HFFc6 (cell line): ENCODE measurements at regions not wholly inside any gene's neighbourhood (a gene's known extent, or its start where the extent isn't known, plus 50 kb on each side); places are given as distances from the start of the nearest gene placed in this dataset.
"Not testable (repeated sequence)": the region's sequence is repeated elsewhere in the genome, so short reads cannot be mapped to it uniquely, and the experiment has no call there.

Source experiments
- DNase-seq: peaks from one replicate; pipeline ENCODE4 v3.0.0-alpha.2; 2018
- H3K27ac Mint-ChIP-seq: 2 replicates; pipeline ENCODE4 v1.8.0; 2020; ENCODE audit warnings: mild to moderate bottlenecking, mixed read lengths
- H3K27me3 Mint-ChIP-seq: 2 replicates; pipeline ENCODE4 v1.8.0; 2021; ENCODE audit warnings: mild to moderate bottlenecking, moderate library complexity, mixed read lengths; ENCODE audit not compliant: insufficient read depth
- H3K36me3 Mint-ChIP-seq: 2 replicates; pipeline ENCODE4 v1.8.0; 2021; ENCODE audit warnings: low read depth, mixed read lengths
- H3K4me1 Mint-ChIP-seq: 2 replicates; pipeline ENCODE4 v1.8.0; 2020; ENCODE audit warnings: low read depth, mixed read lengths
- H3K4me3 Mint-ChIP-seq: 2 replicates; pipeline ENCODE4 v1.8.0; 2020; ENCODE audit warnings: mild to moderate bottlenecking, moderate library complexity, mixed read lengths
- H3K9me3 Mint-ChIP-seq: 2 replicates; pipeline ENCODE4 v1.8.0; 2020; ENCODE audit warnings: mild to moderate bottlenecking, mixed read lengths
- TF ChIP-seq, protein P1 (sequence below): fragments of 200-600 bp; sonication (generic); IDR thresholded peaks from 2 replicates; pipeline ENCODE4 v1.5.0; 2021; ENCODE audit warnings: antibody characterized with exemption, mild to moderate bottlenecking

DNA sequence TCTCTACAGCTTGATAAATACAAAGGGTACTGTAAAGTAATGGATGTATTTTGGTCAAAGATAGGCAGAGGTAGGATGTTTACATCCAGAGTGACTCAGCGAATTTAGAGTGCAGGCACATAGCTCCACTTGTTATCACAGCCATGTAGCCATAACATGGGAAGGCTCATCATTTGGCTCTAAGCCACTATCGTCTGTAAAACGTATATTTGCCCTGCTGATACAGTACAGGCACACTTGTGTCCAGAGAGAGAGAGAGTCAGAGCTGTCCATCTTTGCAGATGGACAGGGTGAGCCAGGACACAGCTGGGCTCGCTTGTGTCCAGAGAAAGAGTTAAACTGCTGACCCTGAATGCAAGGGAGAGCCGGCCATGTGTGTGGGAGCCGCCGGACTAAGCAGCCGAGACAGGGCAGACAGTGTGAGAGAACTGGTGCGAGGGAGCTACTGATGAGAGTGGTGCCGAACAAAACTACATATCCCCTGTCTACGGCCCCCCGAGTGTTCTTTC lies 619.0 kb downstream of the DOK5 start:
- H3K4me3 Mint-ChIP-seq: no peak overlapping the region
- peaks cover under 1% of the 10 kb centered on the region; the same call in 1 of the 2 replicates for H3K36me3 Mint-ChIP-seq
- peaks cover 45% of the 10 kb centered on the region for H3K9me3 Mint-ChIP-seq
- TF ChIP-seq, protein P1, sequence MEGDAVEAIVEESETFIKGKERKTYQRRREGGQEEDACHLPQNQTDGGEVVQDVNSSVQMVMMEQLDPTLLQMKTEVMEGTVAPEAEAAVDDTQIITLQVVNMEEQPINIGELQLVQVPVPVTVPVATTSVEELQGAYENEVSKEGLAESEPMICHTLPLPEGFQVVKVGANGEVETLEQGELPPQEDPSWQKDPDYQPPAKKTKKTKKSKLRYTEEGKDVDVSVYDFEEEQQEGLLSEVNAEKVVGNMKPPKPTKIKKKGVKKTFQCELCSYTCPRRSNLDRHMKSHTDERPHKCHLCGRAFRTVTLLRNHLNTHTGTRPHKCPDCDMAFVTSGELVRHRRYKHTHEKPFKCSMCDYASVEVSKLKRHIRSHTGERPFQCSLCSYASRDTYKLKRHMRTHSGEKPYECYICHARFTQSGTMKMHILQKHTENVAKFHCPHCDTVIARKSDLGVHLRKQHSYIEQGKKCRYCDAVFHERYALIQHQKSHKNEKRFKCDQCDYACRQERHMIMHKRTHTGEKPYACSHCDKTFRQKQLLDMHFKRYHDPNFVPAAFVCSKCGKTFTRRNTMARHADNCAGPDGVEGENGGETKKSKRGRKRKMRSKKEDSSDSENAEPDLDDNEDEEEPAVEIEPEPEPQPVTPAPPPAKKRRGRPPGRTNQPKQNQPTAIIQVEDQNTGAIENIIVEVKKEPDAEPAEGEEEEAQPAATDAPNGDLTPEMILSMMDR: no peak
- no peak overlapping the region for H3K27ac Mint-ChIP-seq
- DNase-seq: no peak
- H3K27me3 Mint-ChIP-seq: no peaks in the 10 kb centered on the region
- no peaks in the 10 kb centered on the region for H3K4me1 Mint-ChIP-seq

DNA sequence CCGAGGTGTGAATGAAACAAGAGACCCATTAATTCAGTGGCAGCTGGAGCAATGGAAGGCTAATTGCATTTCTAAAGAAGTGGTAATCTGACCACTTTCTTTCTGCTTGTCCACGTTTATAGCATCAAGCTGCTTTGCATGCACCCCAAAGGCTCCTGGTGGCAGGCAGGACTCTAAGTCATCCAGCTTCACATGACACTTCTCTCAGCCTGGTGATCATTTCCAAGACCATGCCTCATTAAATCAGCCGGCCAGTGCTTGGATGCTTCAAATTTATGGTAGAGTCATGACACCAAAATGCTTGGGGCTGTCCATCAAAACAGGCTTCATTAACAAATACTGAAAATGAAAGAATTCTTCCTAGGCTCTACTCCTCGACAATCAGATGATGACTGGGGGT lies 614.9 kb downstream of the DOK5 start:
- Mint-ChIP-seq H3K36me3 (0 out of 2 replicates have a peak, but pooled peaks cover 4% of the 10 kb centered on the region), H3K27me3 (no peaks in the 10 kb centered on the region), H3K4me3 (no peak overlapping the region), H3K9me3 (peaks cover 46% of the 10 kb centered on the region), H3K27ac (no peak overlapping the region), H3K4me1 (no peaks in the 10 kb centered on the region)
- no peak for DNase-seq
- TF ChIP-seq, protein P1: no peak

DNA sequence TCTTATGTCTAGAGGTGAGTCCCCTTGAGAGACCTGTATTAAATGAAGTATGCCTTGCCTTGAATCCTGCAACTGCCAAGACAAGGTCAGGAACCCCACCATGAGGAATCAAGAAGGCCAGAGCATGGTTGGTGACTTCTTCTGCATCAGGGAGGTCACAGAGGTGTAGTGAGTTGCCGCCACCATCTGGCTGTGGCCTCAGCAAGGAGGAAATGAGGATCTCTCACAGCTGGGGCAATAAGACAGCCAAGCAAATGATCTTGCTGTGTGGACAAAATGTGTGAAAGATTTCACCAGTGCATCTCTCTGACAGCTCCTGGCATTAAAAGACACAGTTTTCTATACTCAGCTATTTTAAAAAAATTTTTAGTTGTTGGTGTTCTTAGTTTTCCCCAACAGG lies 611.0 kb downstream of the DOK5 start:
- TF ChIP-seq, protein P1: no peak
- Mint-ChIP-seq H3K9me3 (peaks cover 36% of the 10 kb centered on the region), H3K4me3 (no peak overlapping the region), H3K36me3 (0 out of 2 replicates have a peak, but pooled peaks cover 4% of the 10 kb centered on the region), H3K27ac (no peak overlapping the region), H3K27me3 (no peaks in the 10 kb centered on the region), H3K4me1 (no peaks in the 10 kb centered on the region)
- DNase-seq: no peak

DNA sequence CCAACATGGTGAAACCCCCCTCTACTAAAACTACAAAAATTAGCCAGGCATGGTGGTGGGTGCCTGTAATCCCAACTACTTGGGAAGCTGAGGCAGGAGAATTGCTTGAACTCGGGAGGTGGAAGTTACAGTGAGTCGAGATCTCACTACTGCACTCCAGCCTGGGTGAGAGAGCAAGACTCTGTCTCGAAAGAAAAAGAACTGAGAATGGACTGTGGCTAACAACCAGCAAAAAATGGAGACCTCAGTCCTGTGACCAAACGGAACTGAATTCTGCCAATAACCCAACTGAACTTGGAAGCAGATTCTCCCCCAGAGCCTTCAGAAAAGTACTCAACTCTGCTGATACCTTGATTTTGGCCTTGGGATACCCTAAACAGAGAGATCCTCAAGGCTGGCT lies 604.5 kb downstream of the DOK5 start:
- peaks cover 30% of the 10 kb centered on the region for H3K9me3 Mint-ChIP-seq
- no peaks in the 10 kb centered on the region for H3K36me3 Mint-ChIP-seq
- no peak for DNase-seq

DNA sequence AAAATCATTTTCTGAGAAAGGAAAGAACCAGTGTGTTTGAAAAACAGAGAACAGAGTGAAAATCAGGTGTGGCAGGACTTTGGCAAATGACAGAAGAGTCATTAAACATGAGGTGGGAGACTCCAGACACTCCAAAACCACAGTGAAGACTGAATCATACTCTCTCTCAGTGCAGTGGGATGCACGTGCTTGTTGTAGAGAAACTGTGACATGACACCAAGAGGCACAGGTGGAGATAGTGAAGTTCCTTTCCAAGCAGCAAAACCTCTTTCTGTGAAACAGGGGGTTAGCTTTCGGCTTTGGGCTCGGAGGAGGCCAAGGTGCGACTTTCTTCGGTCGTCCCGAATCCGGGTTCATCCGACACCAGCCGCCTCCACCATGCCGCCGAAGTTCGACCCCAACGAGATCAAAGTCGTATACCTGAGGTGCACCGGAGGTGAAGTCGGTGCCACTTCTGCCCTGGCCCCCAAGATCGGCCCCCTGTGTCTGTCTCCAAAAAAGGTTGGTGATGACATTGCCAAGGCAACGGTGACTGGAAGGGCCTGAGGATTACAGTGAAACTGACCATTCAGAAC lies 599.0 kb downstream of the DOK5 start:
- not testable (repeated sequence) for H3K4me3 Mint-ChIP-seq, DNase-seq, H3K27ac Mint-ChIP-seq, H3K27me3 Mint-ChIP-seq, H3K36me3 Mint-ChIP-seq, H3K4me1 Mint-ChIP-seq
- peaks cover 37% of the 10 kb centered on the region for H3K9me3 Mint-ChIP-seq

More for the DNA sequence above, 604.5 kb downstream of the DOK5 start:
- TF ChIP-seq, protein P1: no peak
- Mint-ChIP-seq H3K27me3 (no peaks in the 10 kb centered on the region), H3K27ac (no peak overlapping the region), H3K4me3 (no peak overlapping the region), H3K4me1 (no peaks in the 10 kb centered on the region)

DNA sequence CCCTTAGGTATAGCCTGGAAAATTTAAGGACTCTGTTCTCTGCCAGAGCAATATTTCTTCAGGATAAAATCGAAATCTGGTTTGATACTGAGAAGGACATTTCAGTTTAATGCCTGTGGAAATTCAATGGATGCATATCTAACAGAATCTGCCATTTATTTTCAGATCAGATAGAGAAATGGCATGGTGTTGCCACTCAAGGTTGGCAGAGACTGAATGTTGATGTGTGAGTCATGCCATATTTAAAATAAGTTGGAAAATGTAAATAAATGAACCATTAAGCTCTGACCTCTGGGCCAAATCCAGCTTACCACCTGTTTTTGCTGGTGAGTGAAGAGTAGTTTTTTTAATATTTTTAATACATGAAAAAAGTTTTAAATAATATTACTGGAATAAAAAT lies 594.6 kb downstream of the DOK5 start:
- TF ChIP-seq, protein P1: no peak
- Mint-ChIP-seq H3K9me3 (peaks cover 45% of the 10 kb centered on the region), H3K4me3 (no peak overlapping the region), H3K27ac (no peak overlapping the region), H3K27me3 (no peaks in the 10 kb centered on the region), H3K36me3 (peaks cover 10% of the 10 kb centered on the region; the same call in 1 of the 2 replicates), H3K4me1 (no peaks in the 10 kb centered on the region)
- no peak for DNase-seq
